DND-41 (cell line): ENCODE measurements at regions not wholly inside any gene's neighbourhood (a gene's known extent, or its start where the extent isn't known, plus 50 kb on each side); places are given as distances from the start of the nearest gene placed in this dataset.
"Not testable (repeated sequence)": the region's sequence is repeated elsewhere in the genome, so short reads cannot be mapped to it uniquely, and the experiment has no call there.

Experiments
- ATAC-seq: fragments of 200-7000 bp; cut with Tn5 transposase; 3 replicates; pipeline ENCODE4 v1.9.1; 2021; ENCODE audit warnings: low read depth; ENCODE audit not compliant: insufficient read depth
- DNase-seq: peaks from one replicate; pipeline ENCODE4 v3.0.0-alpha.2; 2020
- H2AFZ ChIP-seq: 2 replicates; pipeline ENCODE4 v1.6.0; 2012; ENCODE audit warnings: low read depth, low read length
- H3K27ac ChIP-seq: 2 replicates; pipeline ENCODE4 v1.5.1; 2012; ENCODE audit warnings: low read length, inconsistent platforms
- H3K27me3 ChIP-seq: fragments of 200-600 bp; sonication (generic); 2 replicates; pipeline ENCODE4 v1.6.0; 2012; ENCODE audit warnings: low read length, mild to moderate bottlenecking, inconsistent platforms; ENCODE audit not compliant: insufficient read depth, poor library complexity
- H3K36me3 ChIP-seq: 2 replicates; pipeline ENCODE4 v1.5.1; 2012; ENCODE audit warnings: low read length, inconsistent platforms; ENCODE audit not compliant: insufficient read depth
- H3K4me1 ChIP-seq: 2 replicates; pipeline ENCODE4 v1.5.1; 2012; ENCODE audit warnings: mild to moderate bottlenecking, low read length; ENCODE audit not compliant: insufficient read depth
- H3K4me2 ChIP-seq: 2 replicates; pipeline ENCODE4 v1.6.0; 2012; ENCODE audit warnings: mild to moderate bottlenecking, moderate library complexity, low read length, inconsistent platforms; ENCODE audit not compliant: insufficient read depth
- H3K4me3 ChIP-seq, 2 experiments: fragments of 200-600 bp in 1 of 2; shearing (Covaris generic) in 1 of 2; 2 replicates each; pipeline ENCODE4 v1.5.1; 2012 to 2016; ENCODE audit warnings: inconsistent platforms in 2 of 2, low read length in 2 of 2, mild to moderate bottlenecking in 2 of 2, low read depth in 1 of 2, moderate library complexity in 1 of 2
- H3K79me2 ChIP-seq: 2 replicates; pipeline ENCODE4 v1.6.0; 2012; ENCODE audit warnings: low read length, inconsistent platforms; ENCODE audit not compliant: insufficient read depth
- H3K9ac ChIP-seq: 2 replicates; pipeline ENCODE4 v1.6.0; 2012; ENCODE audit warnings: low read depth, mild to moderate bottlenecking, inconsistent platforms, low read length, moderate library complexity
- H3K9me3 ChIP-seq: 2 replicates; pipeline ENCODE4 v1.5.1; 2012; ENCODE audit warnings: low read length, moderate library complexity, mild to moderate bottlenecking, inconsistent platforms; ENCODE audit not compliant: insufficient read depth, severe bottlenecking
- H4K20me1 ChIP-seq: 2 replicates; pipeline ENCODE4 v1.6.0; 2012; ENCODE audit warnings: low read length; ENCODE audit not compliant: insufficient read depth
- CTCF ChIP-seq: IDR thresholded peaks from 2 replicates; pipeline ENCODE4 v1.5.1; 2012; ENCODE audit warnings: borderline replicate concordance, low read length, moderate library complexity, mild to moderate bottlenecking; ENCODE audit not compliant: poor library complexity, severe bottlenecking; ENCODE audit errors: extremely low read depth
- EZH2 ChIP-seq: IDR thresholded peaks from 3 replicates; pipeline ENCODE4 v1.6.1; 2012; ENCODE audit warnings: borderline replicate concordance, low read depth, mild to moderate bottlenecking, moderate library complexity, low read length, inconsistent platforms; ENCODE audit not compliant: severe bottlenecking

DNA sequence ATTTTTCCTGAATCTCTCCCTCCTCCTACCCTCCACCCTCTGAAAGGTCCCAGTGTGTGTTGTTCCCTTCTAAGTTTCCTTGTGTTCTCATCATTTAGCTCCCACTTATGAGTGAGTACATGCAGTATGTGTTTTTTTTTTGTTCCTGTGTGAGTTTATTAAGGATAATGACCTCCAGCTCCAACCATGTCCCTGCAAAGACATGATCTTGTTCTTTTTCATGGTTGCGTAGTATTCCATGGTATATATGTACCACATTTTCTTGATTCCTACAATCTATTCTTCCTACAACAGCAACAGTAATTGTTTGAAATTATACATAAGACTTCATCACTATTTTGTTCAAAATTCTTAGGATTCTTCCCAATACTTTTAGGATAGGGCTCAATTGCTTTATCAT, 1117.8 kb downstream of the GATA3 start:
- Histone ChIP-seq H3K9ac (no peak overlapping the region), H3K4me2 (no peak overlapping the region), H4K20me1 (no peaks in the 10 kb centered on the region), H3K4me1 (peaks cover 16% of the 10 kb centered on the region), H3K27ac (no peak overlapping the region), H3K36me3 (no peaks in the 10 kb centered on the region), H2AFZ (no peak overlapping the region), H3K4me3 (no peak overlapping the region), H3K9me3 (no peaks in the 10 kb centered on the region), H3K27me3 (no peaks in the 10 kb centered on the region), H3K79me2 (no peaks in the 10 kb centered on the region)
- no peak for DNase-seq
- TF ChIP-seq CTCF (no peak), EZH2 (no peak)
- no peak for ATAC-seq

DNA sequence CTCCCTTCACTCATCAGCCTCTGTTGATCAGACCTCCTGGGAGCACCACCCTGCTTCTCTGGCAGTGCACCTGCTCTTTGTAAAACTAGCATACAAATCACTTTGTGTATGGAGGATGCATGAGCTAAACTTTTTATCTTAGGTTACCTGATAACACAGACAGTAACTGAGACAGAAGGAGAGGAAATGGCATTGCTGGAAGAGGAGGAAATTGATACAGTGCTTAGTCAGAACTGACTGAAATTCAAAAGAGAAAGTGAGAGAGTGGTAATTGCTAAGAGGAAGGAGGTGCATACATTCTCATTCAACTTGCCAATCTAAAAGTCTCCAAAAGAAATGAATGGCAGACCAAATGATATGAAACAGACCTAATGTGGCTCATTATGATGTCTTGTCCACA, 1120.7 kb downstream of the GATA3 start:
- H3K36me3 ChIP-seq = no peaks in the 10 kb centered on the region
- no peaks in the 10 kb centered on the region for H3K79me2 ChIP-seq
- H3K9me3 ChIP-seq = no peaks in the 10 kb centered on the region
- H3K27ac ChIP-seq = peak overlapping the region; percentile 30
- no peak overlapping the region for H3K9ac ChIP-seq
- H3K4me3 ChIP-seq = no peak overlapping the region
- H4K20me1 ChIP-seq = no peaks in the 10 kb centered on the region
- ATAC-seq = peak; percentile 91
- no peaks in the 10 kb centered on the region for H3K27me3 ChIP-seq
- no peak for DNase-seq
- H2AFZ ChIP-seq = peak overlapping the region; percentile 34
- peaks cover 16% of the 10 kb centered on the region for H3K4me1 ChIP-seq
- H3K4me2 ChIP-seq = peak overlapping the region; percentile 33; the same call in 1 of the 2 replicates
- TF ChIP-seq EZH2 = no peak
- no peak for TF ChIP-seq CTCF

DNA sequence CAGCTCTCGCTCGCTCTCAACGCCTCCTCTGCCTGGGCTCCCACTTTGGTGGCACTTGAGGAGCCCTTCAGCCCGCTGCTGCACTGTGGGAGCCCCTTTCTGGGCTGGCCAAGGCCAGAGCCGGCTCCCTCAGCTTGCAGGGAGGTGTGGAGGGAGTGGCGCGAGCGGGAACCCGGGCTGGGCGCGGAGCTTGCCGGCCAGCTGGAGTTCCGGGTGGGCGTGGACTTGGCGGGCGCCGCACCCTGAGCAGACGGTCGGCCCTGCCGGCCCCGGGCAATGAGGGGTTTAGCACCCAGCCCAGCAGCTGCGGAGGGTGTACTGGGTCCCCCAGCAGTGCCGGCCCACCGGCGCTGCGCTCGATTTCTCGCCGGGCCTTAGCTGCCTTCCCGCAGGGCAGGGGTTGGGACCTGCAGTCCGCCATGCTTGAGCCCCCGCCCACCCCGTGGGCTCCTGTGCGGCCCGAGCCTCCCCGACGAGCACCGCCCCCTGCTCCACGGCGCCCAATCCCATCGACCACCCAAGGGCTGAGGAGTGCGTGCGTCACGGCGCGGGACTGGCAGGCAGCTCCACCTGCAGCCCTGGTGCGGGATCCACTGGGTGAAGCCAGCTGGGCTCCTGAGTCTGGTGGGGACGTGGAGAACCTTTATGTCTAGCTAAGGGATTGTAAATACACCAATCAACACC, 1128.9 kb downstream of the GATA3 start:
- ATAC-seq, H3K4me2 ChIP-seq, H3K79me2 ChIP-seq, H3K9me3 ChIP-seq, H4K20me1 ChIP-seq, H3K4me3 ChIP-seq, H3K9ac ChIP-seq, H3K4me1 ChIP-seq, DNase-seq, H3K27me3 ChIP-seq, H3K27ac ChIP-seq, H3K36me3 ChIP-seq, H2AFZ ChIP-seq: not testable (repeated sequence)

GRCh38 chr10:9188022-9188810, 1133.7 kb downstream of the GATA3 start:
- Histone ChIP-seq H2AFZ (no peak overlapping the region; the same call in 1 of the 2 replicates), H3K4me1 (peaks cover 9% of the 10 kb centered on the region), H3K27ac (no peak overlapping the region), H3K4me2 (no peak overlapping the region), H3K36me3 (no peaks in the 10 kb centered on the region), H4K20me1 (no peaks in the 10 kb centered on the region), H3K9ac (no peak overlapping the region), H3K79me2 (no peaks in the 10 kb centered on the region), H3K9me3 (no peaks in the 10 kb centered on the region), H3K4me3 (no peak overlapping the region), H3K27me3 (no peaks in the 10 kb centered on the region)
- ATAC-seq (no peak), DNase-seq (no peak)
- TF ChIP-seq EZH2 = no peak
- no peak for TF ChIP-seq CTCF
